HG02885 (cell line): ENCODE measurements at regions not wholly inside any gene's neighbourhood (a gene's known extent, or its start where the extent isn't known, plus 50 kb on each side); places are given as distances from the start of the nearest gene placed in this dataset.

ENCODE experiments used
- ATAC-seq: cut with Tn5 transposase; IDR thresholded peaks from one replicate; pipeline ENCODE4 v1.9.1; 2021; ENCODE audit warnings: mild to moderate bottlenecking; ENCODE audit not compliant: unreplicated experiment, poor library complexity

- no peak for ATAC-seq
These were observed 63.4 kb upstream of the LINGO1 start for GRCh38 chr15:77695961-77696582.

GRCh38 chr15:77695548-77695947, 62.8 kb upstream of the LINGO1 start:
- ATAC-seq, result no peak

- no peak for ATAC-seq
These were observed 60.9 kb upstream of the LINGO1 start for GRCh38 chr15:77693576-77693975.

GRCh38 chr15:77692614-77693013, 59.9 kb upstream of the LINGO1 start:
- ATAC-seq, result no peak

DNA sequence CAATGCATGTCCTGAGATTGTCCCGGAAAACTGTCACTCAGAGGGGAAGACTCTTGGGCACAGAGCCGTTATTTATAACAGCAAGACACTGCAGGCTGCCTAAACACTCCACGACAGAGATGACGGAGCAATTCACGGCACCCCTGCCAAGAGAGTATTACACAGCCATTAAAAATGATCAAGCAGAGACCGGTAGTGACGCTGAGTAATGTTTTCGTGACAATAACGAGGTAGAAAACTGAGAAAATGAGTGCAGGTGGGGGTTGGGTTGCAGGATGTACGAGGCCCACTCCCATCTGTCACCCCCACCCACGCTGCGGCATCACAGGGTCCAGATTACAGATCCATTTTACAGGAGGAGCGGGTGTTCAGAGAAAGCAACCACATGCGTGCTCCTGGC, 58.9 kb upstream of the LINGO1 start:
- no peak for ATAC-seq

- ATAC-seq, result no peak
These were observed 57.1 kb upstream of the LINGO1 start for GRCh38 chr15:77689821-77690220.

- ATAC-seq, result no peak
These were observed 56.0 kb upstream of the LINGO1 start for GRCh38 chr15:77688693-77689092.

DNA sequence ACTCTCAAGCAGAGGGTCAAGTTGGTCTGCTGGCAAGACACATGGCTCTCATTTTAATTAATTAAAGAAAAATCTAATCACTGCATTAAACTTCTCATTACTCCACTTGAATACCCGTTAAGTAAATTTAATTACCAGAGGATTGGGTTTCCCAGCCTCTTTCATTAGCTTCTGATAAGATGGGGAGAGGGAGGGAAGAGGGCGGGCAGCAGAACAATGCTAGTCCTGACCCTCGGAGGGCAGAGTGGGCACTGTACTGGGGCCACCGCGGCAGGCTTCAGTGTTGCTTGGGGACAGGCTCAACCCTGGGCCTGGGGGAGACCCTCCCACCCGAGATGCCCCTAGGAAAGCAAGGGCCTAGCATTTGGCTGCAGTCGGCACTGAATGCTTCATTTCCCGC, 55.6 kb upstream of the LINGO1 start:
- no peak for ATAC-seq

DNA sequence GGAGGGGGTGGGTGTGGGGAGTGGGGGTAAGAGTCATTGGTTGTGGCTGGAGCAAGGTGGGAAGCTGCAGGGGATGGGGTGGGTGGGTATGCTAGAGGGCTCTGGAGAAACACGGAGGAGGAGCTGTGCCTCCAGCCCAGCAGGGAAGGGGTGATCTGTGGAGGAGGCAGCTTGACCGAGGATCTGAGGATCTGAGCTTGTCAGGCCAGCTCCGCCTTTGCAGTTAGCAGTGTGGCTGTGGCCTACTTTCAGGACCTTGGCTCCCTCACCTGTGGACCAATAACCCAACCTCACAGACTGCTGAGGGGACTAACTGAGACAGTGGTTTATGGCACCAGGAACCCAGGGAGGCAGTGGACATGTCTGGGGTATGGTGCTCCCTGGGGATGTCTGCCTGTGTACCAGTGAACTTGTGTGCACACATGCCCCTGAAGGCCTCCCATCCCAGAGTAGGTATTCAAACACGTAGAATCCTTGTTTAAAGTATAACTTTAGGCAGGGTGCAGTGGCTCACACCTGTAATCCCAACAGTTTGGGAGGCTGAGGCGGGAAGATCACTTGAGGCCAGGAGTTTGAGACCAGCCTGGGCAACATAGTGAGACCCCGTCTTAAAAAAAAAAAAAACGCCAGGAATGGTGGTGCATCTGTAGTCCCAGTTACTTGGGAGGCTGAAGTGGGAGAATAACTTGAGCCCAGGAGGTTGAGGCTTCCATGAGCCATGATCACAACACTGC, 52.5 kb upstream of the LINGO1 start:
- ATAC-seq, result no peak

GRCh38 chr15:77684341-77685081, 51.8 kb upstream of the LINGO1 start:
- no peak for ATAC-seq

DNA sequence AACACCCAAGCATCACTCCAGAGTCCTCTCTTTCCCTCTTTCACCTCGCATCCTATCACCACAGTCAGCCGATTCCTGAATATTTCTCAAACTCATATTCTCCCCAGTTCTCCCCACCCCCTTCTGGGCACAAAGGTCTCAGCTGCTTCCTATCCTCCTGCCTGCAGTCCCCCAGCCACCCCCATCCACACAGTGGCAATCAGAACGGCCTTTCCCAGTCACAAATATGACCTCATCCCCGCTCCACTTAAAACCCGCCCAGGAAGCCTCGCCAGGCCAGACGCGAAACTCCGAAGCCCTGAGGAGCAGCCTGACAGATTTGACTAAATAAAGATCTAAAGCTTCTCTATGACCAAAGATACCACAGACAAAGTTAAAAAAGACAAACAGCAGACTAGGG, 49.9 kb upstream of the LINGO1 start:
- ATAC-seq, result no peak
